Endothelial cell of umbilical vein (primary cell): ENCODE measurements at regions not wholly inside any gene's neighbourhood (a gene's known extent, or its start where the extent isn't known, plus 50 kb on each side); places are given as distances from the start of the nearest gene placed in this dataset.

Experiments used
- BruUV-seq: library from RNA; stranded (reverse); fragments of 400-500 nt; replicated peaks from 2 replicates; lab custom pipeline; 2021; lab: Mats Ljungman, UMichigan
- CTCF ChIA-PET: fragments of 300-600, 350-600 bp; sonication (Branson Sonifier 250); formaldehyde crosslinking; loops from one replicate; lab custom pipeline; 2021; ENCODE audit warnings: antibody characterized with exemption, inconsistent platforms; lab: Charles Lee
- POLR2A ChIA-PET: fragments of 300-600, 350-600 bp; sonication (Branson Sonifier 250); formaldehyde crosslinking; loops from one replicate; lab custom pipeline; 2021; ENCODE audit warnings: antibody characterized with exemption, inconsistent platforms; lab: Charles Lee
- DNase-seq: peaks from one replicate; pipeline ENCODE4 v3.0.0-alpha.2; 2011; ENCODE audit warnings: low read depth, low spot score
- FAIRE-seq: peaks from 2 replicates; lab custom pipeline; 2011; peaks lifted over from hg19 to GRCh38; lab: Jason Lieb, UNC
- H2AFZ ChIP-seq: 2 replicates; pipeline ENCODE4 v1.6.0; 2012; ENCODE audit warnings: low read depth, low read length, control low read depth, inconsistent platforms
- H3K27ac ChIP-seq: 2 replicates; pipeline ENCODE4 v1.5.1; 2011; ENCODE audit warnings: low read depth, mild to moderate bottlenecking, control low read depth, low read length, moderate library complexity; ENCODE audit not compliant: insufficient read depth
- H3K27me3 ChIP-seq, 2 experiments: 2 replicates each; pipeline versions ENCODE4 v1.6.0 to v1.6.1; 2011; ENCODE audit warnings: low read length in 2 of 2, mixed read lengths in 1 of 2; ENCODE audit not compliant: control insufficient read depth in 2 of 2, insufficient read depth in 2 of 2
- H3K36me3 ChIP-seq, 2 experiments: 2 replicates in 1 of 2; 3 replicates in 1 of 2; pipeline ENCODE4 v1.5.1; 2011; ENCODE audit warnings: low read length in 2 of 2, mild to moderate bottlenecking in 1 of 2, moderate library complexity in 1 of 2; ENCODE audit not compliant: control insufficient read depth in 2 of 2, insufficient read depth in 2 of 2; ENCODE audit errors: extremely low read depth in 1 of 2
- H3K4me1 ChIP-seq: 3 replicates; pipeline ENCODE4 v1.5.1; 2011; ENCODE audit warnings: mild to moderate bottlenecking, low read length; ENCODE audit not compliant: control insufficient read depth, insufficient read depth; ENCODE audit errors: extremely low read depth
- H3K4me2 ChIP-seq: 2 replicates; pipeline ENCODE4 v1.6.1; 2011; ENCODE audit warnings: low read length, control low read depth, mixed read lengths; ENCODE audit not compliant: insufficient read depth
- H3K4me3 ChIP-seq, 3 experiments: fragments of 200-600 bp in 1 of 3; sonication (generic), shearing (Covaris generic) in 1 of 3; replicated peaks in 1 of 3; 2 replicates each; pipeline ENCODE4 v1.5.1; 2011 to 2016; ENCODE audit warnings: control low read depth in 3 of 3, low read length in 3 of 3, mild to moderate bottlenecking in 2 of 3, inconsistent platforms in 1 of 3, low read depth in 1 of 3, moderate library complexity in 1 of 3; ENCODE audit not compliant: insufficient read depth in 1 of 3
- H3K79me2 ChIP-seq: 2 replicates; pipeline ENCODE4 v1.6.0; 2012; ENCODE audit warnings: low read length, inconsistent platforms; ENCODE audit not compliant: control insufficient read depth, insufficient read depth
- H3K9ac ChIP-seq: replicated peaks from 2 replicates; pipeline ENCODE3; 2011; ENCODE audit warnings: low read length, control low read depth; ENCODE audit not compliant: insufficient read depth; ENCODE audit errors: extremely low read depth
- H3K9me1 ChIP-seq: replicated peaks from 3 replicates; pipeline ENCODE4 v1.6.0; 2011; ENCODE audit warnings: mild to moderate bottlenecking, low read length; ENCODE audit not compliant: control insufficient read depth, insufficient read depth; ENCODE audit errors: extremely low read depth
- H3K9me3 ChIP-seq: replicated peaks from 2 replicates; pipeline ENCODE4 v1.5.1; 2012; ENCODE audit warnings: low read length, inconsistent platforms; ENCODE audit not compliant: control insufficient read depth, insufficient read depth
- H4K20me1 ChIP-seq: replicated peaks from 2 replicates; pipeline ENCODE3; 2011; ENCODE audit warnings: mild to moderate bottlenecking, low read length; ENCODE audit not compliant: control insufficient read depth, insufficient read depth; ENCODE audit errors: extremely low read depth
- EZH2 ChIP-seq: IDR thresholded peaks from 2 replicates; pipeline ENCODE4 v1.6.1; 2012; ENCODE audit warnings: borderline replicate concordance, low read depth, mild to moderate bottlenecking, moderate library complexity, low read length, inconsistent platforms; ENCODE audit not compliant: severe bottlenecking
- FOS ChIP-seq: IDR thresholded peaks from 2 replicates; pipeline ENCODE4 v1.6.1; 2011; ENCODE audit warnings: mild to moderate bottlenecking, low read length, moderate library complexity, borderline replicate concordance; ENCODE audit not compliant: insufficient read depth
- GATA2 ChIP-seq: IDR thresholded peaks from 2 replicates; pipeline ENCODE4 v1.7.0; 2011; ENCODE audit warnings: low read depth, mild to moderate bottlenecking, moderate library complexity, mixed read lengths, low read length; ENCODE audit not compliant: insufficient read length, insufficient read depth
- JUN ChIP-seq: IDR thresholded peaks from 2 replicates; pipeline ENCODE4 v1.6.1; 2011; ENCODE audit warnings: borderline replicate concordance, low read depth; ENCODE audit not compliant: insufficient read length, insufficient read depth
- MYC ChIP-seq: IDR thresholded peaks from one replicate; pipeline ENCODE4 v1.6.1; 2011; ENCODE audit warnings: mild to moderate bottlenecking, low read depth, low read length
- POLR2A ChIP-seq: IDR thresholded peaks from 2 replicates; pipeline ENCODE4 v1.6.1; 2012; ENCODE audit warnings: low read depth, mild to moderate bottlenecking, control low read depth, low read length
- POLR2AphosphoS5 ChIP-seq: IDR thresholded peaks from 2 replicates; pipeline ENCODE4 v1.6.1; 2012; ENCODE audit warnings: low read depth, mild to moderate bottlenecking, control low read depth, low read length, moderate library complexity; ENCODE audit not compliant: insufficient read depth
- dilution Hi-C: fragments of 300-500 bp; cut with MboI; formaldehyde crosslinking; loops from one replicate; pipeline ENCODE4 v1.15.0; 2019; ENCODE audit warnings: low sequenced_read_pairs; ENCODE audit not compliant: extremely low pct_ligation_motif_present
- intact Hi-C: fragments of 100-400 bp; cut with micrococcal nuclease; formaldehyde crosslinking; loops from one replicate; pipeline ENCODE4 v1.10.0; 2022
- TF ChIP-seq, protein P1 (sequence below), 2 donors: IDR thresholded peaks; 1 replicate in 1 of 2; 2 replicates in 1 of 2; pipeline ENCODE4 v1.5.1; 2011; ENCODE audit warnings: low read length in 2 of 2, mild to moderate bottlenecking in 2 of 2, moderate library complexity in 2 of 2, control low read depth in 1 of 2, inconsistent platforms in 1 of 2, low read depth in 1 of 2; ENCODE audit not compliant: insufficient read depth in 1 of 2; ENCODE audit errors: extremely low read depth in 1 of 2
- TF ChIP-seq, protein P2 (sequence below): IDR thresholded peaks from 2 replicates; pipeline ENCODE4 v1.6.1; 2011; ENCODE audit not compliant: insufficient read depth, insufficient read length

DNA sequence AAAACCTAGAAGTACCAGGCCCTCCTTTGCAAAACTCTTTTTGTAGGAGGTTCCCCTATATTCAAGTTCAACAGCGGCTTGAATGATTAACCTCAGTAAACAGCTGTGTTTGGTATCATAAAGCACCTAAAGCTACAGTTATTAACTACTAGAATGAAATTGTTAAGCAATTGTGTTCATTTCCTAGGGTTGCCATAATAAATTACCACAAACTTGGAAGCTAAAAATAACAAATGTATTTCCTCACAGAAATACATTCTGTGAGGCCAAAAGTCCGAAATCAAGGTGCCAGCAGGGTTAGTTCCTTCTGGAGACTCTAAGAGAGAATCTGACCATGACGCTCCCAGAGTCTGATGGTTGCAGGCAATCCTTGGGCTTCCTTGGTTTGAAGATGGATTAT is 202.1 kb upstream of the ACVR2A start:
- H3K36me3 ChIP-seq, result no peaks in the 10 kb centered on the region
- ChIA-PET POLR2A (no interaction called here), CTCF (interaction anchor here (0.5 kb wide), 1 partner anchor 214 kb away, joined by 3 read pairs; no protein-coding TSS in a partner anchor)
- no peak overlapping the region for H3K27ac ChIP-seq
- BruUV-seq, result no TSS peak
- H3K9me1 ChIP-seq, result no peaks in the 10 kb centered on the region
- H3K9ac ChIP-seq, result no peak overlapping the region
- H3K4me1 ChIP-seq, result no peaks in the 10 kb centered on the region
- FAIRE-seq (no peak), DNase-seq (no peak)
- no peak overlapping the region for H3K4me3 ChIP-seq
- H3K4me2 ChIP-seq, result no peak overlapping the region
- intact Hi-C loops (no loop called here), dilution Hi-C loops (no loop called here)
- H4K20me1 ChIP-seq, result no peaks in the 10 kb centered on the region
- H3K79me2 ChIP-seq, result no peaks in the 10 kb centered on the region
- TF ChIP-seq, protein P1, sequence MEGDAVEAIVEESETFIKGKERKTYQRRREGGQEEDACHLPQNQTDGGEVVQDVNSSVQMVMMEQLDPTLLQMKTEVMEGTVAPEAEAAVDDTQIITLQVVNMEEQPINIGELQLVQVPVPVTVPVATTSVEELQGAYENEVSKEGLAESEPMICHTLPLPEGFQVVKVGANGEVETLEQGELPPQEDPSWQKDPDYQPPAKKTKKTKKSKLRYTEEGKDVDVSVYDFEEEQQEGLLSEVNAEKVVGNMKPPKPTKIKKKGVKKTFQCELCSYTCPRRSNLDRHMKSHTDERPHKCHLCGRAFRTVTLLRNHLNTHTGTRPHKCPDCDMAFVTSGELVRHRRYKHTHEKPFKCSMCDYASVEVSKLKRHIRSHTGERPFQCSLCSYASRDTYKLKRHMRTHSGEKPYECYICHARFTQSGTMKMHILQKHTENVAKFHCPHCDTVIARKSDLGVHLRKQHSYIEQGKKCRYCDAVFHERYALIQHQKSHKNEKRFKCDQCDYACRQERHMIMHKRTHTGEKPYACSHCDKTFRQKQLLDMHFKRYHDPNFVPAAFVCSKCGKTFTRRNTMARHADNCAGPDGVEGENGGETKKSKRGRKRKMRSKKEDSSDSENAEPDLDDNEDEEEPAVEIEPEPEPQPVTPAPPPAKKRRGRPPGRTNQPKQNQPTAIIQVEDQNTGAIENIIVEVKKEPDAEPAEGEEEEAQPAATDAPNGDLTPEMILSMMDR (IDR thresholded peaks at IDR 0.05; ENCODE audit: extremely low read depth in 1 of 2, insufficient read depth in 1 of 2, low read depth in 1 of 2, low read length in 2 of 2), result no peak
- TF ChIP-seq, protein P2, sequence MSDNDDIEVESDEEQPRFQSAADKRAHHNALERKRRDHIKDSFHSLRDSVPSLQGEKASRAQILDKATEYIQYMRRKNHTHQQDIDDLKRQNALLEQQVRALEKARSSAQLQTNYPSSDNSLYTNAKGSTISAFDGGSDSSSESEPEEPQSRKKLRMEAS, result no peak
- no peak for TF ChIP-seq POLR2A
- TF ChIP-seq MYC, result no peak
- no peak for TF ChIP-seq GATA2
- TF ChIP-seq POLR2AphosphoS5, result no peak
- no peak for TF ChIP-seq FOS
- no peak for TF ChIP-seq JUN
- TF ChIP-seq EZH2, result no peak
- no peaks in the 10 kb centered on the region for H3K27me3 ChIP-seq
- H3K9me3 ChIP-seq, result no peaks in the 10 kb centered on the region
- no peak overlapping the region for H2AFZ ChIP-seq
